ENCODE measurements at regions not wholly inside any gene's neighbourhood (a gene's known extent, or its start where the extent isn't known, plus 50 kb on each side); places are given as distances from the start of the nearest gene placed in this dataset.

DNA sequence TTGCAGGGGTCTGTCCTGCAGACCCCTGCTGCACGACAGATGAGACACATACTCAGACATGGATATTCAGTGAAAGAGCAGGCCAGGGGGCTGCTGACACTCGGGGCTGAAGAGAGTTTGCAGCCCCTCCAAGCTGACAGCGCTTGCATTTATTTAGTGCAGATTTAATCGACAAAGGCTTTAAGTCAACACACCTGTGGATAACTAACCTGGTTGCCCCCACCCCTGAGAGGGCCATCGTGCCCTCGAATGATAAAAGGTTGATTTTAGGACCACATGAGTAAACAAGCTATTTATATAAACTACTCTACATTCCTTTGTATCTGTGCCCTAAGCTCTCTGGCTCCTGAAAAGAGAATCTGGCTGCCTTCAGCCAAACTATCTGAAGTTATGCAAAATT, 708.2 kb upstream of the LRRN3 start:
- Mint-ChIP-seq H3K4me1 (no peaks in the 10 kb centered on the region), H3K9me3 (peaks cover 0 to 5% (median under 1%) of the 10 kb centered on the region in 7 donors), H3K4me3 (no peak overlapping the region), H3K36me3 (no peaks in the 10 kb centered on the region), H3K27ac (no peak overlapping the region), H3K27me3 (no peaks in the 10 kb centered on the region)
- DNase-seq (no peak), ATAC-seq (ENCODE audit: low read depth in 2 of 2) (no peak)

DNA sequence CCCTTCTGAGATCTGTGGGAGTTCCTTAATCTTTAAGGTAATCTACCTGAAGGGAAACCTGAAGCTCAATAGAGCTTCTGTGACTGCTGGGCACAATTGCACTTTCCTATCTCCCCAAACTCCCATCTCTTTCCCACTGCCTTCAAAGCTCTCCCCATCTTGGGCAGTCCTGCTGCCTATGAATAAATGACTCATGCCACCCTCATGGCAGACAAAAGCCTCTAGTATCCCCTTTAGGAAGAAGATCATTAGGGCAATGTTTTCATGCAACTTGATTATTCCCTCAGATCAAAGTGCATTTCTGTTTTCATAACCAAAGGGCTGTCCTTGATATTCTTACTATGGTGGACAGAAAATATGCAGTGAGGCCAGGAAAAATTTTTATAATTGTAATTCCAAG, 704.9 kb upstream of the LRRN3 start:
- no peaks in the 10 kb centered on the region for H3K4me1 Mint-ChIP-seq
- DNase-seq: no peak
- H3K9me3 Mint-ChIP-seq: peaks cover 0 to 4% (median 0%) of the 10 kb centered on the region in 7 donors
- no peaks in the 10 kb centered on the region for H3K27me3 Mint-ChIP-seq
- H3K4me3 Mint-ChIP-seq: no peak overlapping the region
- no peak for ATAC-seq (ENCODE audit: low read depth in 2 of 2)
- no peaks in the 10 kb centered on the region for H3K36me3 Mint-ChIP-seq
- H3K27ac Mint-ChIP-seq: no peak overlapping the region

DNA sequence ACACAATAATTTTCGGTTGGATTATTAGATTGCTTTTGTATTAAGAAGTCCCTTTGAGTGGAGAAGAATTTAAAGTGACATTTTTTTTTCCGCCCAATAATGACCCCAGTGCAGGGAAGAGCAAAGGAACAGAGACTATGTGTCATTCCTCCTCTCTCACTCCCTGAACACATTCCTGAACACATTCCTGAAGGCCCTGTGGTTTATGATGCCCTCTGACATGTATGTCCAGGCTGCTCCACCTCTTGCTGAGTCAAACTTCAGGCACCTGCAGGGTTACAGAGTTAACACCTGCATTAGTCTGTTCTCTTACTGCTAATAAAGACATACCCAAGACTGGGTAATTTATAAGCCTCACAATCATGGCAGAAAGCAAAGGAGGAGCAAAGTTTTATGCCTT, 704.0 kb upstream of the LRRN3 start:
- no peak for DNase-seq
- Mint-ChIP-seq H3K36me3 (no peaks in the 10 kb centered on the region), H3K27me3 (no peaks in the 10 kb centered on the region), H3K4me3 (no peak overlapping the region), H3K27ac (no peak overlapping the region), H3K9me3 (peaks cover 0 to 4% (median 0%) of the 10 kb centered on the region in 7 donors), H3K4me1 (no peaks in the 10 kb centered on the region)
- no peak for ATAC-seq (ENCODE audit: low read depth in 2 of 2)

GRCh38 chr7:110387689-110388088, 703.2 kb upstream of the LRRN3 start:
- Mint-ChIP-seq H3K9me3 (peaks cover 0 to 4% (median 0%) of the 10 kb centered on the region in 7 donors), H3K27ac (no peak overlapping the region), H3K4me3 (no peak overlapping the region), H3K27me3 (no peaks in the 10 kb centered on the region), H3K36me3 (no peaks in the 10 kb centered on the region), H3K4me1 (no peaks in the 10 kb centered on the region)
- ATAC-seq (ENCODE audit: low read depth in 2 of 2) (no peak), DNase-seq (no peak)

DNA sequence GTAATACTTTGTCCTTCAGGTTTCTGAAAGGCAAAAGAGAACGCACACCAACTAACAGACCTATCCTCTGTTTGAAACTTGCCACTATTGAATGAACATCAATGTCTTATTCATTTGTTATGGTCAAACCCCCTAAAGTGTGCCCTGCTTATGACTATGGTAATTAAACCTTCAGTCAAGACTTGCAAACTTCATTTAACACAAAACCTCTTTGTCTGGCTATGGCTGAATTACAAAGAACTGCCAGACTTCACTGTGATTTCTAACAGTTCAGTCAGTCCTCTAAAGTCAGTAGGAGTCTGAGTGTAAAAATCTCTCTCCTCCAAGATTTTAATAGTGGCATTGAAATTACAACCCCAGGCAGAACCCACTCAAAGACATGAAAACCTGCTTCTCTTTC, 702.5 kb upstream of the LRRN3 start:
- Mint-ChIP-seq H3K4me3 (no peak overlapping the region), H3K9me3 (peaks cover 0 to 4% (median 0%) of the 10 kb centered on the region in 7 donors), H3K27ac (no peak overlapping the region), H3K36me3 (no peaks in the 10 kb centered on the region), H3K27me3 (no peaks in the 10 kb centered on the region), H3K4me1 (no peaks in the 10 kb centered on the region)
- ATAC-seq (ENCODE audit: low read depth in 2 of 2) (no peak), DNase-seq (no peak)

DNA sequence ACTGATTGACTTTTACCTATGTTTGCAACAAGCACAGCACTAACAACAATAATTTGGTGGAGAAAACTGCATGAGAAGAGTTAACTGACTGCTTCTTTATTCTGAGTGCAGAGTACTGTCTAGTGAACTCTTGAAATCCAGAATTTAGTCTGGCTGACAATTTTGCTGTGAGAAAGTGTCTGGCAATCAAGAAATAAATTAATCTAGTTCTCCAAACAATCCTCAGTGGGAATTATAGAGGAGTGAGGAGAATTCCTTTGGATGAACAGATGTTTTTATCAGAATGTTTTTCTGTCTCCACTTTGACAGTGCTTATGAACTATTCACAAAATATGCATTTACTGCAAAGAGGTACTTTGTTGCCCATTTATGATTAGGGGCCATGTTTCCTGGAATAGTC, 694.9 kb upstream of the LRRN3 start:
- Mint-ChIP-seq H3K4me1 (no peaks in the 10 kb centered on the region), H3K4me3 (no peak overlapping the region), H3K27ac (no peak overlapping the region), H3K27me3 (no peaks in the 10 kb centered on the region), H3K36me3 (no peaks in the 10 kb centered on the region), H3K9me3 (peaks cover 0 to 15% (median 0%) of the 10 kb centered on the region in 7 donors)
- DNase-seq (no peak), ATAC-seq (ENCODE audit: low read depth in 2 of 2) (no peak)

GRCh38 chr7:110397927-110398660, 692.8 kb upstream of the LRRN3 start:
- no peak overlapping the region for H3K27ac Mint-ChIP-seq
- ATAC-seq (ENCODE audit: low read depth in 2 of 2) (no peak), DNase-seq (no peak)
- H3K27me3 Mint-ChIP-seq: no peaks in the 10 kb centered on the region
- no peak overlapping the region for H3K4me3 Mint-ChIP-seq
- no peaks in the 10 kb centered on the region for H3K36me3 Mint-ChIP-seq
- no peaks in the 10 kb centered on the region for H3K4me1 Mint-ChIP-seq
- H3K9me3 Mint-ChIP-seq: peaks cover 0 to 15% (median 0%) of the 10 kb centered on the region in 7 donors

DNA sequence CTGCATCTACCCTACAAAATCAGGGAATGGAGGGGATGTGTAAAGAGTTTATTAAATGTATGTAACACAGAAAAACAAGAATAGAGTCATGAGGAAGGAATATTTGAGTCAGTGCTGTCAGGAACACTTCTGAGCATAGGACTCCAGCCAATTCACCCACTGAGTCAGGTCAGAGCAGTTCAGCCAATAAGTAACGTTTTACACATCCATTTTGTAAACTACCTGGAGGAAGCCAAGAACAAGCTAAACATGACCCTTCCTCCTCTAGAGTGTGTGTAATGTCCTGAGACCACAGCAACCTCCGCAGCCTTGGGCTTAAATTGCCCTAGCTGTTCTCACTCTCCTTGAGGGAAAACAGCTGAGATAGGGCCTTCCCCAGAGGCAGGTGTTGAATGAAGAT, 691.5 kb upstream of the LRRN3 start:
- Mint-ChIP-seq H3K27me3 (no peaks in the 10 kb centered on the region), H3K9me3 (peaks cover 0 to 15% (median 0%) of the 10 kb centered on the region in 7 donors), H3K27ac (no peak overlapping the region), H3K4me3 (no peak overlapping the region), H3K36me3 (no peaks in the 10 kb centered on the region), H3K4me1 (no peaks in the 10 kb centered on the region)
- DNase-seq (no peak), ATAC-seq (ENCODE audit: low read depth in 2 of 2) (no peak)

- DNase-seq: no peak
- ATAC-seq (ENCODE audit: low read depth in 2 of 2): no peak
- Mint-ChIP-seq H3K4me3 (no peak overlapping the region), H3K36me3 (no peaks in the 10 kb centered on the region), H3K4me1 (no peaks in the 10 kb centered on the region), H3K9me3 (peaks cover 0 to 11% (median 0%) of the 10 kb centered on the region in 7 donors), H3K27ac (no peak overlapping the region), H3K27me3 (no peaks in the 10 kb centered on the region)
Measured at GRCh38 chr7:110400411-110400810, 690.5 kb upstream of the LRRN3 start.

DNA sequence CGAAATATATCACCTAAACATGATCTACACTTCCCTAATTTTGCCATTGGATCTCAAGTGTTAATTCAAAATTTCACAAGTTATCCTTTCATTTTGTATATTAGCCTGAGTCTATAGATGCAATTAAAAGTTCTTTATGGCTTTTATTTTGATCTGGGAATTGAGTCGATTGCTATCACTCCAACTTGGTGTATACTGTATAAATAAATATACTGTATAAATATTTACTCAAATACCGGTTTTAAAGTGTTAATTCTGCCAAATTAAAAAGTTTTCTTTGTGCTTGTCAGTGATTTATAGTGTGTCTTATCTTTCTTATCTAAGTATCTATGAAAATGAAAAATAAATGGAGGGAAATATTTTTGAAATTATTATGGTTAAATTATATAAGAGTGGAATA, 683.7 kb upstream of the LRRN3 start:
- H3K4me3 Mint-ChIP-seq: no peak overlapping the region
- H3K27ac Mint-ChIP-seq: no peak overlapping the region
- ATAC-seq (ENCODE audit: low read depth in 2 of 2) (no peak), DNase-seq (no peak)
- peaks cover 0 to 8% (median 0%) of the 10 kb centered on the region in 7 donors for H3K9me3 Mint-ChIP-seq
- no peaks in the 10 kb centered on the region for H3K4me1 Mint-ChIP-seq
- H3K27me3 Mint-ChIP-seq: no peaks in the 10 kb centered on the region
- no peaks in the 10 kb centered on the region for H3K36me3 Mint-ChIP-seq

DNA sequence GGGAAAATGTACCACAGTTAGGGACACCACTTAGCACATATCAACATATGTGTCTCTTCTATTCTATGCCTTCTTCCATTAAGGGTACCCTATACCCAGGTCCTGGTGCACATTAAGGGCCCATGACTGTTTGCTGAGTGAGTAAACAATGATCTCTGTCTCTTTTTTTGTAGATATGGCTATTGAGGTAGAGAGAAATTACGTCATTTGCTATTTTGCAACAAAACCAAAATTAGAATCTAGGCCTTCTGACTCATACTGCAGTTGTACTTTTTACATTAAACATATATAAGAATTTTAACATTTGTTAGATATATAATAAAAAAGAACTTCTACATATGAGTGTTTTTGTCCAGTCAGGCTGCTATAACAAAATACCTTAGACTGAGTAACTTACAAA, 683.2 kb upstream of the LRRN3 start:
- H3K9me3 Mint-ChIP-seq: peaks cover 0 to 8% (median 0%) of the 10 kb centered on the region in 7 donors
- no peaks in the 10 kb centered on the region for H3K36me3 Mint-ChIP-seq
- no peak overlapping the region for H3K4me3 Mint-ChIP-seq
- no peaks in the 10 kb centered on the region for H3K27me3 Mint-ChIP-seq
- H3K4me1 Mint-ChIP-seq: no peaks in the 10 kb centered on the region
- ATAC-seq (ENCODE audit: low read depth in 2 of 2) (no peak), DNase-seq (no peak)
- H3K27ac Mint-ChIP-seq: no peak overlapping the region

DNA sequence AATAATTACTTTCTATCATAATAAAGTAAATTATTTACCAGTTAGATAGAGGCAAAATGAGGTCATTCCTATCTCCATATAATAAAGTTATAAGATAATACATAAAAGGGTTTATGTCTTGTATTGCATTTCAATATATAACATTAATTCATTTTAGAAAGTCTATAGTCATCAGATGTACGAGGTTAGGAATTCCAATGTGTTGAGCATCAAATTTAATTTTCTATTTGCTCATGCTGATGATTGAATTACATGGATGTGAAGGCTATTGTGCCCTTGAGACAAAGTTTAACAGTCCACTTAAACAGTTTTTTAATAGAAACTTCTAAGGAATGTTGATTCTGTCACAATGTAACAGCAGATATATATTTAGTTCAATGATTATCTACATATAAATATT, 678.3 kb upstream of the LRRN3 start:
- no peaks in the 10 kb centered on the region for H3K4me1 Mint-ChIP-seq
- H3K27ac Mint-ChIP-seq: no peak overlapping the region
- no peak for DNase-seq

GRCh38 chr7:110413038-110413437, 677.9 kb upstream of the LRRN3 start:
- Mint-ChIP-seq H3K4me3 (no peak overlapping the region), H3K36me3 (no peaks in the 10 kb centered on the region), H3K27ac (no peak overlapping the region), H3K27me3 (no peaks in the 10 kb centered on the region), H3K9me3 (peaks cover 0 to 16% (median under 1%) of the 10 kb centered on the region in 7 donors), H3K4me1 (no peaks in the 10 kb centered on the region)
- no peak for DNase-seq
- ATAC-seq (ENCODE audit: low read depth in 2 of 2): no peak

More for the DNA sequence above, 678.3 kb upstream of the LRRN3 start:
- Mint-ChIP-seq H3K36me3 (no peaks in the 10 kb centered on the region), H3K4me3 (no peak overlapping the region), H3K9me3 (peaks cover 0 to 16% (median 0%) of the 10 kb centered on the region in 7 donors), H3K27me3 (no peaks in the 10 kb centered on the region)
- no peak for ATAC-seq (ENCODE audit: low read depth in 2 of 2)

DNA sequence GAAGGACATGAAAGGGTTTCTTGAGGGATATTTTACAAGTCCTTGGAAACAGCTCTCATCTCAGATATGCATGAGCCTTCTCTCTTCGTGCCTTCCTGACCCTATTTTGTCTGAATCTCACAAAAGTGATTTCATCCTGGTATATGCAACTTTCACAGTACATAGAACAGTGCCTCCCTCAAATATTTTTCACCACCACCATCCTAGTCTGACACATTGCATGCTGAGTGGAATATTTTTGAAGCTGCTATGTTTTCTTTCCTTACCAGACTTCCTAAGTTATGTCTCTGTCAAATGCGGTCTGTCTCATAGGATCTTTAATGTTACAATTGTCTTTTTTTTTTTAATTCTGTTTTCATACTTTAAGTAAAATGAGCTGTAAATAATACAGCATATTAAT, 673.3 kb upstream of the LRRN3 start:
- no peak overlapping the region for H3K4me3 Mint-ChIP-seq
- no peak overlapping the region for H3K27ac Mint-ChIP-seq
- no peaks in the 10 kb centered on the region for H3K4me1 Mint-ChIP-seq
- DNase-seq: no peak
- no peak for ATAC-seq (ENCODE audit: low read depth in 2 of 2)
- H3K27me3 Mint-ChIP-seq: no peaks in the 10 kb centered on the region
- no peaks in the 10 kb centered on the region for H3K36me3 Mint-ChIP-seq
- peaks cover 0 to 9% (median 0%) of the 10 kb centered on the region in 7 donors for H3K9me3 Mint-ChIP-seq
